Keratinocyte (primary cell): ENCODE measurements at regions not wholly inside any gene's neighbourhood (a gene's known extent, or its start where the extent isn't known, plus 50 kb on each side); places are given as distances from the start of the nearest gene placed in this dataset.
A peak's percentile ranks its signal among the peaks of the same experiment; 100 is the strongest.

Source experiments
- DNase-seq: peaks from one replicate; pipeline ENCODE4 v3.0.0-alpha.2; 2011; ENCODE audit warnings: low read depth, missing footprints, low spot score
- FAIRE-seq: peaks from 2 replicates; lab custom pipeline; 2011; peaks lifted over from hg19 to GRCh38; lab: Jason Lieb, UNC
- H2AFZ ChIP-seq: 2 replicates; pipeline ENCODE4 v1.6.0; 2012; ENCODE audit warnings: low read length, control low read depth, inconsistent platforms; ENCODE audit not compliant: control insufficient read depth
- H3K27ac ChIP-seq: 2 replicates; pipeline ENCODE4 v1.5.1; 2011; ENCODE audit warnings: low read length; ENCODE audit not compliant: control insufficient read depth, insufficient read depth
- H3K27me3 ChIP-seq: 3 replicates; pipeline ENCODE4 v1.6.0; 2011; ENCODE audit warnings: low read length; ENCODE audit not compliant: control insufficient read depth, insufficient read depth; ENCODE audit errors: extremely low read depth
- H3K36me3 ChIP-seq, 2 experiments: 2 replicates in 1 of 2; 3 replicates in 1 of 2; pipeline ENCODE4 v1.5.1; 2011; ENCODE audit warnings: low read length in 2 of 2, mild to moderate bottlenecking in 1 of 2; ENCODE audit not compliant: control insufficient read depth in 2 of 2, insufficient read depth in 2 of 2; ENCODE audit errors: extremely low read depth in 1 of 2
- H3K4me1 ChIP-seq: 3 replicates; pipeline ENCODE4 v1.5.1; 2011; ENCODE audit warnings: low read length; ENCODE audit not compliant: control insufficient read depth, insufficient read depth; ENCODE audit errors: extremely low read depth
- H3K4me2 ChIP-seq: 3 replicates; pipeline ENCODE4 v1.6.0; 2011; ENCODE audit warnings: low read depth, low read length; ENCODE audit not compliant: control insufficient read depth, insufficient read depth; ENCODE audit errors: extremely low read depth
- H3K4me3 ChIP-seq, 3 experiments: fragments of 200-600 bp in 1 of 3; sonication (generic) in 1 of 3; 2 replicates in 2 of 3; 3 replicates in 1 of 3; pipeline ENCODE4 v1.5.1; 2011 to 2016; ENCODE audit warnings: low read length in 3 of 3, mild to moderate bottlenecking in 3 of 3, control low read depth in 2 of 3, inconsistent platforms in 1 of 3, low read depth in 1 of 3, mixed read lengths in 1 of 3, mixed run types in 1 of 3, moderate library complexity in 1 of 3; ENCODE audit not compliant: control insufficient read depth in 2 of 3, insufficient read depth in 2 of 3; ENCODE audit errors: extremely low read depth in 1 of 3
- H3K79me2 ChIP-seq: 2 replicates; pipeline ENCODE4 v1.6.0; 2012; ENCODE audit warnings: low read length; ENCODE audit not compliant: control insufficient read depth, insufficient read depth
- H3K9ac ChIP-seq: 3 replicates; pipeline ENCODE4 v1.6.0; 2011; ENCODE audit warnings: low read length; ENCODE audit not compliant: control insufficient read depth, insufficient read depth; ENCODE audit errors: extremely low read depth
- H3K9me1 ChIP-seq: 3 replicates; pipeline ENCODE4 v1.6.0; 2011; ENCODE audit warnings: low read length; ENCODE audit not compliant: control insufficient read depth, insufficient read depth; ENCODE audit errors: extremely low read depth
- H3K9me3 ChIP-seq: 2 replicates; pipeline ENCODE4 v1.5.1; 2012; ENCODE audit warnings: low read depth, low read length; ENCODE audit not compliant: control insufficient read depth
- H4K20me1 ChIP-seq: 3 replicates; pipeline ENCODE4 v1.6.0; 2011; ENCODE audit warnings: low read length; ENCODE audit not compliant: control insufficient read depth, insufficient read depth; ENCODE audit errors: extremely low read depth
- EZH2 ChIP-seq: IDR thresholded peaks from one replicate; pipeline ENCODE4 v1.6.1; 2012; ENCODE audit warnings: inconsistent platforms, mild to moderate bottlenecking, low read length, moderate library complexity
- dilution Hi-C: fragments of 300-500 bp; cut with MboI; formaldehyde crosslinking; loops from one replicate; pipeline ENCODE4 v1.7.0; 2020; ENCODE audit warnings: low sequenced_read_pairs; ENCODE audit not compliant: extremely low pct_ligation_motif_present
- TF ChIP-seq, protein P1 (sequence below), 3 experiments: IDR thresholded peaks in 1 of 3; conservative IDR thresholded peaks in 1 of 3; optimal IDR thresholded peaks in 1 of 3; 2 replicates in 2 of 3; 3 replicates in 1 of 3; pipeline versions ENCODE3 to v1.5.1; 2011; ENCODE audit warnings: low read length in 3 of 3, mild to moderate bottlenecking in 3 of 3, moderate library complexity in 2 of 3, control low read depth in 1 of 3, inconsistent platforms in 1 of 3; ENCODE audit not compliant: insufficient read depth in 2 of 3; ENCODE audit errors: extremely low read depth in 1 of 3

DNA sequence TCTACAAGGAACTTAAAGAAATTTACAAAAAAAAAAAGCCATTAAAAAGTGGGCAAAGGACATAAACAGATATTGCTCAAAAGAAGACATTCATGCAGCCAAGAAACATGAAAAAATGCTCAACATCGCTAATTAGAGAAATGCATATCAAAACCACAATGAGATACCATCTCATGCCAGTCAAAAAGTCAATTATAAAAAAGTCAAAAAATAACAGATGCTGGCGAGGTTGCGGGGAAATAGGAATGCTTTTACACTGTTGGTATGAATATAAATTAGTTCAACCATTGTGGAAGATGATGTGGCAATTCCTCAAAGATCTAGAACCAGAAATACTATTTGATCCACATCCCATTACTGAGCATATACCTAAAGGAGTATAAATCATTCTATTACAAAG lies 411.9 kb upstream of the MARCKS start:
- Histone ChIP-seq H3K9me1 (no peaks in the 10 kb centered on the region), H3K9me3 (no peaks in the 10 kb centered on the region), H4K20me1 (no peaks in the 10 kb centered on the region), H3K9ac (no peak overlapping the region), H3K79me2 (no peaks in the 10 kb centered on the region), H3K4me3 (no peak overlapping the region), H3K4me2 (no peak overlapping the region), H3K27me3 (no peaks in the 10 kb centered on the region), H3K36me3 (no peaks in the 10 kb centered on the region), H2AFZ (no peak overlapping the region), H3K27ac (no peak overlapping the region), H3K4me1 (peaks cover 30% of the 10 kb centered on the region)
- TF ChIP-seq EZH2 = no peak
- TF ChIP-seq, protein P1, sequence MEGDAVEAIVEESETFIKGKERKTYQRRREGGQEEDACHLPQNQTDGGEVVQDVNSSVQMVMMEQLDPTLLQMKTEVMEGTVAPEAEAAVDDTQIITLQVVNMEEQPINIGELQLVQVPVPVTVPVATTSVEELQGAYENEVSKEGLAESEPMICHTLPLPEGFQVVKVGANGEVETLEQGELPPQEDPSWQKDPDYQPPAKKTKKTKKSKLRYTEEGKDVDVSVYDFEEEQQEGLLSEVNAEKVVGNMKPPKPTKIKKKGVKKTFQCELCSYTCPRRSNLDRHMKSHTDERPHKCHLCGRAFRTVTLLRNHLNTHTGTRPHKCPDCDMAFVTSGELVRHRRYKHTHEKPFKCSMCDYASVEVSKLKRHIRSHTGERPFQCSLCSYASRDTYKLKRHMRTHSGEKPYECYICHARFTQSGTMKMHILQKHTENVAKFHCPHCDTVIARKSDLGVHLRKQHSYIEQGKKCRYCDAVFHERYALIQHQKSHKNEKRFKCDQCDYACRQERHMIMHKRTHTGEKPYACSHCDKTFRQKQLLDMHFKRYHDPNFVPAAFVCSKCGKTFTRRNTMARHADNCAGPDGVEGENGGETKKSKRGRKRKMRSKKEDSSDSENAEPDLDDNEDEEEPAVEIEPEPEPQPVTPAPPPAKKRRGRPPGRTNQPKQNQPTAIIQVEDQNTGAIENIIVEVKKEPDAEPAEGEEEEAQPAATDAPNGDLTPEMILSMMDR (optimal IDR thresholded peaks at IDR 0.05 in 1 of 3, IDR thresholded peaks at IDR 0.05 in 1 of 3, conservative IDR thresholded peaks at IDR 0.05 in 1 of 3; ENCODE audit: extremely low read depth in 1 of 3, insufficient read depth in 2 of 3, low read length in 3 of 3) = no peak
- dilution Hi-C loops = no loop called here
- DNase-seq = no peak
- FAIRE-seq = no peak

DNA sequence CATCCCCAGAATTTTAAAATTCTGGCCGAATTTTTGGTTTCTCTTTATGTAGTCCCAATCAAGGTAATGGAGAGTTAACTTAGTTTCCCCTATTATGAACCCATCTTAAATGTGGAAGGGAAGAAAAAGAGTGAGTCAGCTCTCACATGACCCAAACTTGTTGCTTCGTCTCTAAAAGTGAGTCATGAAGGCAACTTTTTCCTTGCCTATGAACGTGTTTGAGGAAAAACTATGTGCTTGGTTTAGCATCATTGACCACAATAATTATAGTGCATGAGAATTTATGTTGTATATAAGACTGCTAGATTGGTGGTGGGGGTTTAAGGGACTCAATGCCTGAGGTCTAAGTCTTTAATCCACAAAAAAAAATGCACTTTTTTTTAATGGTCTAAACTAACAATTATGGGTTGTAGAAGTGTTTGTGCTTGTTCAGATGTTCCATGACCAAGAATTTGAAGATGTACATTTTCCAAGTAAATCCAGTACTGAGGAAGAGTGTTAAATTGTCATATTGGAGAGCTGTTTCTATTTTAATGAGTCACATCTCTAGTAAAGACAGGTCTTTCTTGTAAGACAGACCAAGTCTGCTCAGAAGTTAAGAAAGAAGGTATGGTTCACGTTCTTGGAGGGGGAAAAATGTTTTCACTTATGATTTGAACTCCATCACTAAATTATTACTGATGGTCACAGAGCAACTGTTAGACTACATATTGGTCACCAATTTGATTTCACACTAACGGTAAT lies 409.9 kb upstream of the MARCKS start:
- Histone ChIP-seq H2AFZ (no peak overlapping the region), H3K4me2 (peak overlapping the region; percentile 2), H3K4me1 (peaks cover 39% of the 10 kb centered on the region), H3K36me3 (no peaks in the 10 kb centered on the region), H3K27ac (peak overlapping the region; percentile 73), H3K9me1 (no peaks in the 10 kb centered on the region), H3K9me3 (no peaks in the 10 kb centered on the region), H4K20me1 (no peaks in the 10 kb centered on the region), H3K79me2 (no peaks in the 10 kb centered on the region), H3K4me3 (no peak overlapping the region), H3K9ac (no peak overlapping the region), H3K27me3 (no peaks in the 10 kb centered on the region)
- DNase-seq (peak; percentile 73), FAIRE-seq (peak; percentile 98)
- dilution Hi-C loops = no loop called here
- no peak for TF ChIP-seq EZH2
- TF ChIP-seq, protein P1 (optimal IDR thresholded peaks at IDR 0.05 in 1 of 3, IDR thresholded peaks at IDR 0.05 in 1 of 3, conservative IDR thresholded peaks at IDR 0.05 in 1 of 3; ENCODE audit: extremely low read depth in 1 of 3, insufficient read depth in 2 of 3, low read length in 3 of 3) = no peak
